ENCODE measurements at regions not wholly inside any gene's neighbourhood (a gene's known extent, or its start where the extent isn't known, plus 50 kb on each side); places are given as distances from the start of the nearest gene placed in this dataset.

DNA sequence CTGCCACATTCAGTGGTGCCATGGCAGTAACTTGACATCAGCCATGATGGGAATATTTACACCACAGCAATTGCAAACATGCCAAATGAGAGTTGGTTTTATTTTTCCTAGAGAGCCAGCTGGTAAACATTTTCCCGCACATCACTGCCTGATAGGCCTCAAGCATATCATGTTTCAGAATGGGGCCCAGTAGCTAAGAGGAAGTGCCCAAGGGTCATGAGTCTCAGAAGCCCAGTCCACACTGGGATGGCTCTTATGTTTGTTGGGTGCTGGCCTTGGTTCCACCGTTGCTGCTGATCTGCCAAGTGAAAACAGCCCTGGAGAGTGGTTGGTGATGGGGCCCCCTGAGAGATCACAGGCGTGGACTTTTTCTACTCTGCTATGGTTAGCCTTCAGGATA, 64.3 kb upstream of the NAV2 start:
- no peak overlapping the region for H3K27ac ChIP-seq

GRCh38 chr11:19647816-19648215, 64.8 kb upstream of the NAV2 start:
- Histone ChIP-seq H3K27me3 (no peaks in the 10 kb centered on the region), H3K9me2 (replicated peaks; ENCODE audit: insufficient read depth) (no peaks in the 10 kb centered on the region), H3K79me2 (no peaks in the 10 kb centered on the region), H3K4me1 (ENCODE audit: insufficient read depth) (no peaks in the 10 kb centered on the region), H3K4me3 (no peak overlapping the region), H4K20me1 (ENCODE audit: insufficient read depth, poor library complexity, severe bottlenecking) (no peaks in the 10 kb centered on the region), H2AFZ (no peak overlapping the region), H3K9me3 (ENCODE audit: low read depth) (no peaks in the 10 kb centered on the region), H3K27ac (no peak overlapping the region), H3K4me2 (no peak overlapping the region), H3K36me3 (replicated peaks; ENCODE audit: insufficient read depth, low read depth) (no peaks in the 10 kb centered on the region)
- TF ChIP-seq EZH2phosphoT487 (IDR thresholded peaks at IDR 0.05; ENCODE audit: low read depth, severe bottlenecking, unreplicated experiment) (no peak), EZH2 (IDR thresholded peaks at IDR 0.05; ENCODE audit: borderline replicate concordance) (no peak), CTCF (IDR thresholded peaks at IDR 0.05; ENCODE audit: poor library complexity) (no peak)
- no peak for DNase-seq (ENCODE audit: low spot score)
- 94% methylated on average over 3 of the region's 3 CpGs for whole genome bisulfite sequencing (ENCODE audit: low lambda C conversion rate, missing lambda C conversion rate)

More for the DNA sequence above, 64.3 kb upstream of the NAV2 start:
- no peaks in the 10 kb centered on the region for H3K9me2 ChIP-seq (replicated peaks; ENCODE audit: insufficient read depth)
- H2AFZ ChIP-seq: no peak overlapping the region
- no peaks in the 10 kb centered on the region for H3K79me2 ChIP-seq
- no peaks in the 10 kb centered on the region for H4K20me1 ChIP-seq (ENCODE audit: insufficient read depth, poor library complexity, severe bottlenecking)
- TF ChIP-seq CTCF (IDR thresholded peaks at IDR 0.05; ENCODE audit: poor library complexity) (no peak), EZH2phosphoT487 (IDR thresholded peaks at IDR 0.05; ENCODE audit: low read depth, severe bottlenecking, unreplicated experiment) (no peak), EZH2 (IDR thresholded peaks at IDR 0.05; ENCODE audit: borderline replicate concordance) (no peak)
- DNase-seq (ENCODE audit: low spot score): no peak
- 70% methylated on average over 3 of the region's 3 CpGs for WGBS (ENCODE audit: low lambda C conversion rate, missing lambda C conversion rate)
- no peaks in the 10 kb centered on the region for H3K27me3 ChIP-seq
- no peak overlapping the region for H3K4me2 ChIP-seq
- H3K4me3 ChIP-seq: no peak overlapping the region
- H3K4me1 ChIP-seq (ENCODE audit: insufficient read depth): no peaks in the 10 kb centered on the region
- H3K9me3 ChIP-seq (ENCODE audit: low read depth): no peaks in the 10 kb centered on the region
- no peaks in the 10 kb centered on the region for H3K36me3 ChIP-seq (replicated peaks; ENCODE audit: insufficient read depth, low read depth)

GRCh38 chr11:19646921-19647320, 65.7 kb upstream of the NAV2 start:
- no peak overlapping the region for H3K4me3 ChIP-seq
- H3K79me2 ChIP-seq: no peaks in the 10 kb centered on the region
- H3K4me1 ChIP-seq (ENCODE audit: insufficient read depth): no peaks in the 10 kb centered on the region
- no peaks in the 10 kb centered on the region for H3K9me3 ChIP-seq (ENCODE audit: low read depth)
- WGBS (ENCODE audit: low lambda C conversion rate, missing lambda C conversion rate): 76% methylated on average over 3 of the region's 3 CpGs
- no peaks in the 10 kb centered on the region for H3K9me2 ChIP-seq (replicated peaks; ENCODE audit: insufficient read depth)
- H2AFZ ChIP-seq: no peak overlapping the region
- H3K27ac ChIP-seq: no peak overlapping the region
- no peak overlapping the region for H3K4me2 ChIP-seq
- DNase-seq (ENCODE audit: low spot score): no peak
- no peaks in the 10 kb centered on the region for H3K27me3 ChIP-seq
- TF ChIP-seq CTCF (IDR thresholded peaks at IDR 0.05; ENCODE audit: poor library complexity) (no peak), EZH2 (IDR thresholded peaks at IDR 0.05; ENCODE audit: borderline replicate concordance) (no peak), EZH2phosphoT487 (IDR thresholded peaks at IDR 0.05; ENCODE audit: low read depth, severe bottlenecking, unreplicated experiment) (no peak)
- H4K20me1 ChIP-seq (ENCODE audit: insufficient read depth, poor library complexity, severe bottlenecking): no peaks in the 10 kb centered on the region
- no peaks in the 10 kb centered on the region for H3K36me3 ChIP-seq (replicated peaks; ENCODE audit: insufficient read depth, low read depth)

DNA sequence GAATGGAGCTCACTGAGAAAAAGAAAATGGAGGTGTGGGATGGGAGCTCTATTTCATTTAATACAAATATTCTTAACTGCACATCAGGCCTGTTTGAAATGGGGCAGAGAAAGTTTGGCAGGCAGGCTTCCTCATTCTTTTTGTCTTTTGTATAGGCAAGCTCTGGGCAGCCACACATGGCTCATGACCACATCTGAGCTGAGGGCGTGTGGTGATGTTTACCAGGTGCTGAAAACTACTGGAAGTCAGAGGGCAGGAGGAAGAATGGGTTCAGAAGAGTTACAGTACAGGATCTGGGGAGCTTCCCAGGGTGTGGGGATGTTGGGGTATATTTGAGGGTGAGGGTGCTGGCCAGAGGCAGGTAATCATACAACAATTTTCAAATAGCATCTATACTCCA, 66.3 kb upstream of the NAV2 start:
- no peaks in the 10 kb centered on the region for H3K79me2 ChIP-seq
- H3K9me2 ChIP-seq (replicated peaks; ENCODE audit: insufficient read depth): no peaks in the 10 kb centered on the region
- H3K4me1 ChIP-seq (ENCODE audit: insufficient read depth): no peaks in the 10 kb centered on the region
- H3K4me2 ChIP-seq: no peak overlapping the region
- WGBS (ENCODE audit: low lambda C conversion rate, missing lambda C conversion rate): 77% methylated on average over 1 of the region's 1 CpG
- H2AFZ ChIP-seq: no peak overlapping the region
- no peak for TF ChIP-seq EZH2 (IDR thresholded peaks at IDR 0.05; ENCODE audit: borderline replicate concordance)
- no peak for TF ChIP-seq EZH2phosphoT487 (IDR thresholded peaks at IDR 0.05; ENCODE audit: low read depth, severe bottlenecking, unreplicated experiment)
- no peak for TF ChIP-seq CTCF (IDR thresholded peaks at IDR 0.05; ENCODE audit: poor library complexity)
- no peak overlapping the region for H3K4me3 ChIP-seq
- no peaks in the 10 kb centered on the region for H4K20me1 ChIP-seq (ENCODE audit: insufficient read depth, poor library complexity, severe bottlenecking)
- no peak overlapping the region for H3K27ac ChIP-seq
- H3K36me3 ChIP-seq (replicated peaks; ENCODE audit: insufficient read depth, low read depth): no peaks in the 10 kb centered on the region
- H3K9me3 ChIP-seq (ENCODE audit: low read depth): no peaks in the 10 kb centered on the region
- DNase-seq (ENCODE audit: low spot score): no peak
- H3K27me3 ChIP-seq: no peaks in the 10 kb centered on the region
